Progenitor cell of endocrine pancreas (in vitro differentiated cells): ENCODE measurements at regions not wholly inside any gene's neighbourhood (a gene's known extent, or its start where the extent isn't known, plus 50 kb on each side); places are given as distances from the start of the nearest gene placed in this dataset.

ENCODE experiments used
- DNase-seq: peaks from one replicate; pipeline ENCODE4 v3.0.0; 2021; ENCODE audit warnings: low spot score; ENCODE audit not compliant: unreplicated experiment
- H3K27ac Mint-ChIP-seq: 2 replicates; pipeline ENCODE4 v1.8.0; 2021; ENCODE audit warnings: mild to moderate bottlenecking, moderate library complexity, mixed read lengths
- H3K27me3 Mint-ChIP-seq: 2 replicates; pipeline ENCODE4 v1.8.0; 2021; ENCODE audit warnings: mixed read lengths
- H3K36me3 Mint-ChIP-seq: 2 replicates; pipeline ENCODE4 v1.8.0; 2022; ENCODE audit warnings: mixed read lengths; ENCODE audit not compliant: insufficient read depth
- H3K4me1 Mint-ChIP-seq: 2 replicates; pipeline ENCODE4 v1.8.0; 2021; ENCODE audit warnings: low read depth, mixed read lengths
- H3K4me3 Mint-ChIP-seq: 2 replicates; pipeline ENCODE4 v1.8.0; 2021; ENCODE audit warnings: low read depth, mild to moderate bottlenecking, moderate library complexity, mixed read lengths
- H3K9me3 Mint-ChIP-seq: 2 replicates; pipeline ENCODE4 v1.8.0; 2021; ENCODE audit warnings: low read depth, mixed read lengths
- TF ChIP-seq, protein P1 (sequence below): fragments of 200-600 bp; sonication (generic); IDR thresholded peaks from one replicate; pipeline ENCODE4 v1.5.0; 2021; ENCODE audit warnings: antibody characterized with exemption, mild to moderate bottlenecking; ENCODE audit not compliant: unreplicated experiment

DNA sequence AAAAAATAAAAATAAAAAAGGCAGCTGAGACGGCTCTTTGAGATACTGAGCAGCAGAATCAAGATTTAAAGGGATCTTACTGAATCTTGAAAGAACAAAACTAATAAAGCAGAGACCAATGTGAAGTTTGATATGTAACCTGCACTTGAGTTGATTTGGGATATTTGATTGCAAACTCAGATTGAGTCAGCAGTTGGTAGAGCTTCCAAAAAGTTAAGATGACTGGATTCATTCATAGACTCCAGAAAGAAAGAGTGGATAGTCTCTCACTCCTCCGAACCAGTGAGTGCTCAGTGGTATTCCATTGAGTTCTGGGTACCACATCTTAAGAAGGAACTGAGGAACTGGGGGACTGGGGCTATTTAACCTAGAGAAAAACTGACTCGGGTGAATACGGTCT is 52.7 kb upstream of the TESK1 start:
- no peak for DNase-seq
- no peak overlapping the region for H3K27ac Mint-ChIP-seq
- H3K9me3 Mint-ChIP-seq = no peaks in the 10 kb centered on the region
- H3K27me3 Mint-ChIP-seq = no peaks in the 10 kb centered on the region
- TF ChIP-seq, protein P1, sequence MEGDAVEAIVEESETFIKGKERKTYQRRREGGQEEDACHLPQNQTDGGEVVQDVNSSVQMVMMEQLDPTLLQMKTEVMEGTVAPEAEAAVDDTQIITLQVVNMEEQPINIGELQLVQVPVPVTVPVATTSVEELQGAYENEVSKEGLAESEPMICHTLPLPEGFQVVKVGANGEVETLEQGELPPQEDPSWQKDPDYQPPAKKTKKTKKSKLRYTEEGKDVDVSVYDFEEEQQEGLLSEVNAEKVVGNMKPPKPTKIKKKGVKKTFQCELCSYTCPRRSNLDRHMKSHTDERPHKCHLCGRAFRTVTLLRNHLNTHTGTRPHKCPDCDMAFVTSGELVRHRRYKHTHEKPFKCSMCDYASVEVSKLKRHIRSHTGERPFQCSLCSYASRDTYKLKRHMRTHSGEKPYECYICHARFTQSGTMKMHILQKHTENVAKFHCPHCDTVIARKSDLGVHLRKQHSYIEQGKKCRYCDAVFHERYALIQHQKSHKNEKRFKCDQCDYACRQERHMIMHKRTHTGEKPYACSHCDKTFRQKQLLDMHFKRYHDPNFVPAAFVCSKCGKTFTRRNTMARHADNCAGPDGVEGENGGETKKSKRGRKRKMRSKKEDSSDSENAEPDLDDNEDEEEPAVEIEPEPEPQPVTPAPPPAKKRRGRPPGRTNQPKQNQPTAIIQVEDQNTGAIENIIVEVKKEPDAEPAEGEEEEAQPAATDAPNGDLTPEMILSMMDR = no peak
- peaks cover 3% of the 10 kb centered on the region for H3K36me3 Mint-ChIP-seq
- no peaks in the 10 kb centered on the region for H3K4me1 Mint-ChIP-seq
- no peak overlapping the region for H3K4me3 Mint-ChIP-seq

DNA sequence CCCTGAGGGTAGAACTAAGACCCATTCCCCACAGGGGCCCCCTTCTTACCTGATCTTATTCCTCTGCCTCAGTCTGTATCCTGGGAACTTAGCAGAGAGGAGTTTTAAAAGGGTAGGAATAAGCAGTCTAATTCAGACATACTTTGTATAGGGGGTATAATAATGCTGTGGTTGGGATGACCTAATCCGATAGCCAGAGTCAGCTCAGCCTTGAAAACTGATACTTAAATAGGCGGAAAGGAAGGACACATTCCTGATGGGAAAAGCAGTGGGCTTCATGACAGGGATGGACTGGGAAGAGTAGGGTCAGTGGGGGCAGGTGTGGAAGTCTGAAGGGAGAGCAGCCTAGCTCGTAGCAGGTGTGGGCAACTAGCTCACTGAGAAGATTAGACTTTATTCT is 52.2 kb upstream of the TESK1 start:
- peaks cover 3% of the 10 kb centered on the region for H3K36me3 Mint-ChIP-seq
- H3K27ac Mint-ChIP-seq = no peak overlapping the region
- H3K4me1 Mint-ChIP-seq = no peaks in the 10 kb centered on the region
- DNase-seq = no peak
- H3K4me3 Mint-ChIP-seq = no peak overlapping the region
- TF ChIP-seq, protein P1 = no peak
- no peaks in the 10 kb centered on the region for H3K9me3 Mint-ChIP-seq
- H3K27me3 Mint-ChIP-seq = no peaks in the 10 kb centered on the region

DNA sequence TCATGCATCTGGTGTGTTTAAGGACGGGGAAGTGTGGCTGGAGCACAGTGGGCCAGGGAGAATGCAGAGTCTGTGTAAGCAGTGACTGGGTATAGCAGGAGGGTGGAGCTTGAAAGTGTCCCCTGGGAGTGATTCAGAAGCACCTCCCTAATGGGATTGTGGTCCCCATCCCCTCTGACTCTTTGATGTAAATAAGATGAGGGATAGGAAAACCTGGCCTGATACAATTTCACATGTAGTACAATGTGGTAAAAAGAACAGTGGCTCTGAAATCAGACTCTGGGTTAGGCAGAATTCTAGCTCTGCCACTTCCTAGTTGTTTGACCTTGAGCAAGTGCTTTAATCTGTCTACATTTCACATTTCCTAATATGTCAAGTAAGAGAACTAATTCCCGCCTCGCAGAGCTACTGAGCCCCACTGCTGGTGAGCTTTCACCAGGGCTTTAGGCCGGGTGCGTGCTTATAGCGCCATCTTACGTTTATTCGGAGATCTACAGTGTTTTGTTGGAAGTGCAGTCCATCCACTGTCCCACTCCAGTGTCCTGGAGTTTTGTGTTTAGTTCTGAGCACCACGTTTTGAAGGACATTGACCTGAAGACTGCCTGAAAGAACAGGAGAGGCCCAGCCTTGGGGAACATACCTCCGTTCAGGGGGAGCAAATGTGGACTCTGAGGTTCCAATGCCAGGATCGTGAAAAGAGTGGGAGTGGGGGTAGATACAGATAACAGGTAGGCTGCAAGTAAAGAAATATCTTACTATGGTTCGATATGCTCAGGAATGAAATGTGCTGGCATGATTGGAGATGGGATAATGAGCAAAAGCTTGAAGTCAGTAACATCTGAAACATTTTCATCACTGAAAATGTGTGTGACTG is 51.2 kb upstream of the TESK1 start:
- Mint-ChIP-seq H3K4me3 (no peak overlapping the region), H3K27me3 (no peaks in the 10 kb centered on the region), H3K9me3 (no peaks in the 10 kb centered on the region), H3K4me1 (no peaks in the 10 kb centered on the region), H3K36me3 (peaks cover 4% of the 10 kb centered on the region), H3K27ac (no peak overlapping the region)
- TF ChIP-seq, protein P1 = peak; percentile 83
- peak; percentile 20 for DNase-seq

DNA sequence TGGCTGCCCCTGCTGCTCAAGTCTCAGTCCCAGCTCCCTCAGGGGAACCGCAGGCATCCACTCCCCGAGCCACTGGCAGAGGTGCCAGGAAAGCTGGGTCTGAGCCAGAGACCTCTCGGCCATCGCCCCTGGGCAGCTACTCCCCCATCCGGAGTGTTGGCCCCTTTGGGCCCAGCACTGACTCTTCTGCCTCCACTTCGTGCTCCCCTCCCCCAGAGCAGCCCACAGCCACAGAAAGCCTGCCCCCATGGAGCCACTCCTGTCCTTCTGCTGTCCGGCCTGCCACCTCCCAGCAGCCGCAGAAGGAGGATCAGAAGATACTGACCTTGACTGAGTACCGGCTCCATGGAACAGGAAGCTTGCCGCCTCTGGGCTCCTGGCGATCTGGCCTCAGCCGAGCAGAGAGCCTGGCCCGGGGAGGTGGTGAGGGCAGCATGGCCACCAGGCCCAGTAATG is 49.8 kb upstream of the TESK1 start:
- Mint-ChIP-seq H3K36me3 (peaks cover 4% of the 10 kb centered on the region), H3K27ac (no peak overlapping the region), H3K4me3 (no peak overlapping the region), H3K9me3 (no peaks in the 10 kb centered on the region), H3K4me1 (no peaks in the 10 kb centered on the region), H3K27me3 (no peaks in the 10 kb centered on the region)
- TF ChIP-seq, protein P1 = no peak
- DNase-seq = no peak
